Pulmonary artery endothelial cell (primary cell): ENCODE measurements at regions not wholly inside any gene's neighbourhood (a gene's known extent, or its start where the extent isn't known, plus 50 kb on each side); places are given as distances from the start of the nearest gene placed in this dataset.

Experiments
- DNase-seq: peaks from one replicate; pipeline ENCODE4 v3.0.0-alpha.2; 2011; ENCODE audit warnings: low read depth, low spot score

- no peak for DNase-seq
These were observed 112.3 kb upstream of the PMFBP1 start for GRCh38 chr16:72284042-72284789.

- no peak for DNase-seq
These were observed 110.4 kb upstream of the PMFBP1 start for GRCh38 chr16:72282362-72282761.

- no peak for DNase-seq
These were observed 106.3 kb upstream of the PMFBP1 start for GRCh38 chr16:72278301-72278700.

GRCh38 chr16:72277749-72278148 is 105.8 kb upstream of the PMFBP1 start:
- no peak for DNase-seq

GRCh38 chr16:72271699-72272240 is 99.8 kb upstream of the PMFBP1 start:
- no peak for DNase-seq

GRCh38 chr16:72270531-72270930 is 98.6 kb upstream of the PMFBP1 start:
- DNase-seq: no peak

- no peak for DNase-seq
These were observed 94.9 kb upstream of the PMFBP1 start for GRCh38 chr16:72266836-72267235.

GRCh38 chr16:72264771-72265170 is 92.8 kb upstream of the PMFBP1 start:
- no peak for DNase-seq

- no peak for DNase-seq
These were observed 90.8 kb upstream of the PMFBP1 start for GRCh38 chr16:72262711-72263110.

GRCh38 chr16:72261127-72261526 is 89.2 kb upstream of the PMFBP1 start:
- DNase-seq: no peak

GRCh38 chr16:72256398-72257066 is 84.6 kb upstream of the PMFBP1 start:
- no peak for DNase-seq

GRCh38 chr16:72255786-72256185 is 83.8 kb upstream of the PMFBP1 start:
- DNase-seq: no peak

- peak; percentile 4 for DNase-seq
These were observed 75.9 kb upstream of the PMFBP1 start for GRCh38 chr16:72247821-72248253.

GRCh38 chr16:72246423-72246822 is 74.5 kb upstream of the PMFBP1 start:
- DNase-seq: no peak

GRCh38 chr16:72244853-72245252 is 72.9 kb upstream of the PMFBP1 start:
- no peak for DNase-seq

GRCh38 chr16:72243621-72244020 is 71.7 kb upstream of the PMFBP1 start:
- no peak for DNase-seq

- no peak for DNase-seq
These were observed 70.8 kb upstream of the PMFBP1 start for GRCh38 chr16:72242757-72243156.

GRCh38 chr16:72241930-72242329 is 70.0 kb upstream of the PMFBP1 start:
- peak; percentile 13 for DNase-seq

GRCh38 chr16:72241008-72241407 is 69.1 kb upstream of the PMFBP1 start:
- DNase-seq: no peak

GRCh38 chr16:72240466-72240865 is 68.5 kb upstream of the PMFBP1 start:
- no peak for DNase-seq

- no peak for DNase-seq
These were observed 64.9 kb upstream of the PMFBP1 start for GRCh38 chr16:72236866-72237265.

GRCh38 chr16:72234387-72234786 is 62.4 kb upstream of the PMFBP1 start:
- DNase-seq: no peak

GRCh38 chr16:72228014-72228413 is 56.1 kb upstream of the PMFBP1 start:
- DNase-seq: no peak
